ENCODE measurements at regions not wholly inside any gene's neighbourhood (a gene's known extent, or its start where the extent isn't known, plus 50 kb on each side); places are given as distances from the start of the nearest gene placed in this dataset.

DNA sequence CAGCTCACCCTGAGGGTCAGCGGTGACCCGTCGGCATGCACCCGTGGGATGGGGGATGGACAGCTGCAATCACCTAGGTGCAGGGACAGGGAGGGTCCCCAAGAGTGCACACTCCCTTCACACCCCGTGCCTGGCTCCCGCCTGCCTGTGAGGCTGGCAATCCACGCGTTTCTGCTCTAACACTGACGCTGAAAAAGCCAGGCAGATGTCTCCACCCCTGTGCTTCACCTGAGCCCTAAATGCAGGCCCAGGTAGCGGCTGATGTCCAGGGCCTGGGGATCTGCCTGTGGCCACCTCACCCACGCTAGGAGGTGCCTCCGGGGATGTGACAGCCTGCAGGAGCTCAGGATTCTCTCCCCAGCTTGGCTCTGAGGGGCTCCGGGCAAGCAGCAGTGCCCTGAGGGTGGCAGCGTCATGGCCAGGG lies 212.0 kb upstream of the SALL3 start:
- TF ChIP-seq, protein P1, sequence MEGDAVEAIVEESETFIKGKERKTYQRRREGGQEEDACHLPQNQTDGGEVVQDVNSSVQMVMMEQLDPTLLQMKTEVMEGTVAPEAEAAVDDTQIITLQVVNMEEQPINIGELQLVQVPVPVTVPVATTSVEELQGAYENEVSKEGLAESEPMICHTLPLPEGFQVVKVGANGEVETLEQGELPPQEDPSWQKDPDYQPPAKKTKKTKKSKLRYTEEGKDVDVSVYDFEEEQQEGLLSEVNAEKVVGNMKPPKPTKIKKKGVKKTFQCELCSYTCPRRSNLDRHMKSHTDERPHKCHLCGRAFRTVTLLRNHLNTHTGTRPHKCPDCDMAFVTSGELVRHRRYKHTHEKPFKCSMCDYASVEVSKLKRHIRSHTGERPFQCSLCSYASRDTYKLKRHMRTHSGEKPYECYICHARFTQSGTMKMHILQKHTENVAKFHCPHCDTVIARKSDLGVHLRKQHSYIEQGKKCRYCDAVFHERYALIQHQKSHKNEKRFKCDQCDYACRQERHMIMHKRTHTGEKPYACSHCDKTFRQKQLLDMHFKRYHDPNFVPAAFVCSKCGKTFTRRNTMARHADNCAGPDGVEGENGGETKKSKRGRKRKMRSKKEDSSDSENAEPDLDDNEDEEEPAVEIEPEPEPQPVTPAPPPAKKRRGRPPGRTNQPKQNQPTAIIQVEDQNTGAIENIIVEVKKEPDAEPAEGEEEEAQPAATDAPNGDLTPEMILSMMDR (IDR thresholded peaks at IDR 0.05; ENCODE audit: low read depth, low read length) = no peak
- no peak for TF ChIP-seq EZH2phosphoT487 (IDR thresholded peaks at IDR 0.05; ENCODE audit: low read depth)
